NCI-H2171 treated with DMSO at 0.1 percent for 48 hours (cell line): ENCODE measurements at regions not wholly inside any gene's neighbourhood (a gene's known extent, or its start where the extent isn't known, plus 50 kb on each side); places are given as distances from the start of the nearest gene placed in this dataset.
A peak's percentile ranks its signal among the peaks of the same experiment; 100 is the strongest.
"Not testable (repeated sequence)": the region's sequence is repeated elsewhere in the genome, so short reads cannot be mapped to it uniquely, and the experiment has no call there.

ENCODE experiments used
- DNase-seq: peaks from one replicate; lab custom pipeline; 2025; lab: John Stamatoyannopoulos, UW

DNA sequence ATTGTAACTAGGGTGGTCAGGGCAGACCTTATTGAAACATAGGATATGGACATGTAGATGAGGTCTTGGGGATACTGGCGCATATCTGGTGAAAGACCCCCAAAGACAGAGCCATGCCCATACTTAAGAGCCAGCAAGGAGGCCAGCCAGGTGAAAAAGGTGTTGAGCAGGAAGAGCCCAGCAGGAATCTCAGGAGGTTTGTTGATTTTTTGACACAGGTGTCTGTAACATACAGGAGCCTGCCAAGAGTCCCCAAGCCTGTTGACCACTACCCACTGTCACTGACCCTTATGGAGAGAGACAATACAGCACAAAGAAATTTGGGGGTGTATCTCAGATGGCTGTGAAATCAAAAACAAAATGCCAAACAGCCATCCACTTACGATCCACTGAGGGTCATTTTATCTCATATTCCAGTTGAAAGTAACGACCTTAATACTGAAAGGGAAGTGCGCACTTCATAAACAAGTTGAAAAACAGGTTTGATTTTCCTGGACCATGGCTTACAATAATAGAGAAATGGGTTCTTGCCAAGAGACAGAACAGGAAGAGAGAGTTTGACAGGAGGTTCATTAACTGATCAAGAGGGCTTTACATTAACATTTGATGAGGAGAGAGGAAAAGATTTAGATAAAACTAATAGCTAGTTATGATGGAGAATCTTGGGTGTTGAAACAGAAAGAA lies 163.6 kb downstream of the GLUL start:
- no peak for DNase-seq

DNA sequence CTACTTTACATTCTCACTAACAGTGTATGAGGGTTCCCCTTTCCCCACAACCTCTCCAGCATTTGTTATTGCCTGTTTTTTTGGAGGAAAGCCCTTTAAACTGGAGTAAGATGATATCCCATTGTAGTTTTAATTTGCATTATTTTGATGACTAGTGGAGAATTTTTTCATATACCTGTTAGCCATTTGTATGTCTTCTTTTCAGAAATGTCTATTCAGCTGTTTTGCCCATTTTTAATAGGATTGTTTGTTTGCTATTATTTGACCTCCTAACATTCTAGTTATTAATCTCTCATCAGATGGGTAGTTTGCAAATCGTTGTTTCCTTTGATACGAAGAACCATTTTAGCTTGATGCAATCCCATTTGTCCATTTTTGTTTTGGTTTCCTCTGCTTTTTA lies 165.0 kb downstream of the GLUL start:
- DNase-seq, result no peak

GRCh38 chr1:182225755-182226154 lies 164.2 kb upstream of the ZNF648 start:
- not testable (repeated sequence) for DNase-seq

DNA sequence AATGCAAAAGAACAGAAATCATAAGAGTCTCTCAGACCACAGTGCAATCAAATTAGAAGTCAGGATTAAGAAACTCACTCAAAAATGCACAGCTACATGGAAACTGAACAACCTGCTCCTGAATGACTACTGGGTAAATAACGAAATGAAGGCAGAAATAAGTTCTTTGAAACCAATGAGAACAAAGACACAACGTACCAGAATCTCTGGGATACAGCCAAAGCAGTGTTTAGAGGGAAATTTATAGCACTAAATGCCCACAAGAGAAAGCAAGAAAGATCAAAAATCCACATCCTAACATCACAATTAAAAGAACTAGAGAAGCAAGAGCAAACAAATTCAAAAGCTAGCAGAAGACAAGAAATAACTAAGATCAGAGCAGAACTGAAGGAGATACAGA lies 160.5 kb upstream of the ZNF648 start:
- not testable (repeated sequence) for DNase-seq

- not testable (repeated sequence) for DNase-seq
Observed at GRCh38 chr1:182221367-182221766, 159.9 kb upstream of the ZNF648 start.

DNA sequence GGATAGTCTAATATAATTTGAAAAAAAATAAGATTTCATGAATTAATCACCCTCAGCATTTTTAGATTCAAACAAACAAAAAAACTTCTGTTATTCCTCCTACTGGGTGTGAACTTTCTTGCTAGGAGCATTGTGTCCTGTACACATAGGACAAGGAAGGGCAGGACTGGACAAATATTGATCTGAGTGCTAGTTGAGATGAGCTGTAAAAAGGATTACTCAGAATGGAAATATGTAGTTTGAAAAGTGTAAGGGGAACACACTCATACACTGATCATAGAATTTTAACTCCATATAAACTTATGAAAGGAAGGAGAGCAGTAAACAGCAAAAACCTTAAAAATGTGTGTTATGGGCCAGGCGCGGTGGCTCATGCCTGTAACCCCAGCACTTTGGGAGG lies 156.5 kb upstream of the ZNF648 start:
- DNase-seq, result no peak

GRCh38 chr1:182217071-182217470 lies 155.6 kb upstream of the ZNF648 start:
- DNase-seq, result no peak

GRCh38 chr1:182215764-182216163 lies 154.3 kb upstream of the ZNF648 start:
- no peak for DNase-seq

DNA sequence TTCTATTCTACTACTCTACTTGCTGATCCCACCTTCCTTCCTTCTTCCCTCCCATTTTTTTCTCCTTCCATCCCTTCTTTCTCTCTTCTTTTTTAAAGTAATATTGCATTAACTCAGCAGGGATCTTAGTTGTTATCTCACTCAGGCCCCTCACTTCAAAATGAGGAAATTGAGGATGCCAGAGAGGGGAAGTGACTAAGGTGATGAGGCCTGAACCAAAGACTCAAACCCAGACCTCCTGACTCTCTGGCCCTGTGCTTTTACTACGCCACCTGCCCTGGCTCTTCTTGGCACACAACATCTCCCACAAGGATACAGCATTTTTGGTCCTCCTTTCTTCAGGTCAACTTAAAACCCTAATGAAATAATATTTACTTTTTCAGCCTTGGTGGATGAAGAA lies 151.7 kb upstream of the ZNF648 start:
- DNase-seq, result no peak

- no peak for DNase-seq
Observed at GRCh38 chr1:182211386-182211785, 149.9 kb upstream of the ZNF648 start.

- no peak for DNase-seq
Observed at GRCh38 chr1:182210417-182210816, 148.9 kb upstream of the ZNF648 start.

DNA sequence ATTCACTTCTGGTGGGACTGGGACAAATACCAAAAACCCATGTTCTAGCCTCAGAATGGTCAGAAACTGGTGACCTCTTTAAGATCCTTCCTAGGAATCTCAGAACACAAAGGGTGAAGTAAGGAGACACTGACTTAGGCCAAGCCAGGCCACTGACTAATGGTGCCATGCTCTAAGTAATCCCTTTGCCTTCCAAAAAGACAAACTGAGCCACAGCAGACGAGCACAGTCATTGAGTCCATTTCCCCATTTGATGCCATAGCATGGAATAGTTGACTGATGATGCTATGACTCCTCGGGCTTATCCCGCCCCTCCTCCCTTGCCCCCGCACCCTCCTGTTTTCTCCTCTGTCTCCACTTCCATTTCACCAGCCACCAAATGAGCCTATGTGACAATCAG lies 145.8 kb upstream of the ZNF648 start:
- DNase-seq, result no peak

DNA sequence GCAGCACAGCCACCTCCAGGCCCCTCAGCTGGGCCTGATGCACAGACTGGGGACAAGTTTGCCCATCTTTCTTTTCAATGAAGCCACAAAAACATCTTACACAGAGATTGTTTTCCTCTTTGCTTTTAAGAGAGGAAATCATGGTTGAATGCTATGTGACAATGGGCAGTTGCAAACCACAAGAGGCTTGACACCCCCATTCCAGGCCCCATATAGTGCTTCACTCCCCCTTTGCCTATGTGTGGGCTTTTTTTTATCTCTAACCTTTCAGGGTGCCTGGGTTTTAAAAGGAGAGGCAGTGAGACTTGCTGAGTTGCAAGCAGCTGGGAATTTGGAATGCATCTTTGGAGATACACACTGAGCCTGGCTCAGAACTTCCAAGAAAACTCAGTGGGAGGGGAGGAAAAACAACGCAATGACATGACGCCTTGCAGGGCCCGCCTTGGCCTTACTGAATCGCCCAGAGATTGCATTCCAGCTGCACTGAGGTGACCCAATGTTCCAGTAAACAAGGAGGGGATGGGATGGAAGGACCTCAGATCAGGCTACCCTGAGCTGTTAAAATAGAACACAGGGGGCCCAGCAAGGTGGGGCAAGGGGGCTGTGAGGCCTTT lies 145.2 kb upstream of the ZNF648 start:
- no peak for DNase-seq

DNA sequence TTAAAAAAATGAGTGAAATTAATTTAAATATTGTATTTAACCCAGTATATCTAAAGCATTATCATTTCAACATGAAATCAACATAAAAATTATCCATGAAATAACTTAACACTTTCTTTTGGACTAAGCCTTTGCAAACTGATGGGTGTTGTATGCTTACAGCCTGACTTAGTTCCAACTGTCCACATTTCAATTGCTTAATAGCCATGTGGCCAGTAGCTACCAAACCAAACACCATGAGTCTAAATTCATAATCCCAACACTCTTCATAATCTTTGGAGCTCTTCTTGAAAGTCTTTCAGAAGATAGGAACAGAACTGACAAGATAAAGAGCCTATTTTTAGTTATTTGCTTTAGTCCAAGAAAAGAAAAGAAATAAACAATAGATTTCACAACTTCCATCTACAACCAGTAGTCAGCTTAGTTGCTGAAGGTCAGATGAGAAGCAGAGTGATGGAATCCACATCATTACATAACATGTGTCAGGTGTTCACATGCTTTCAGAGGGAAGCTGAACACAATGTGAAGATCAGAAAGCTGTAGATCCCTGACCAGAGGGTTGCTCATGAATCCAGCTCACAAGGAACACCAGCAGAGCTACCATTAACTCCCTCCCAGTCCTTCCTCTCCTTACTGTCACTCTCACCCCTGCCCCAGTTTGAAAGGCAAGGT lies 144.0 kb upstream of the ZNF648 start:
- DNase-seq, result no peak

DNA sequence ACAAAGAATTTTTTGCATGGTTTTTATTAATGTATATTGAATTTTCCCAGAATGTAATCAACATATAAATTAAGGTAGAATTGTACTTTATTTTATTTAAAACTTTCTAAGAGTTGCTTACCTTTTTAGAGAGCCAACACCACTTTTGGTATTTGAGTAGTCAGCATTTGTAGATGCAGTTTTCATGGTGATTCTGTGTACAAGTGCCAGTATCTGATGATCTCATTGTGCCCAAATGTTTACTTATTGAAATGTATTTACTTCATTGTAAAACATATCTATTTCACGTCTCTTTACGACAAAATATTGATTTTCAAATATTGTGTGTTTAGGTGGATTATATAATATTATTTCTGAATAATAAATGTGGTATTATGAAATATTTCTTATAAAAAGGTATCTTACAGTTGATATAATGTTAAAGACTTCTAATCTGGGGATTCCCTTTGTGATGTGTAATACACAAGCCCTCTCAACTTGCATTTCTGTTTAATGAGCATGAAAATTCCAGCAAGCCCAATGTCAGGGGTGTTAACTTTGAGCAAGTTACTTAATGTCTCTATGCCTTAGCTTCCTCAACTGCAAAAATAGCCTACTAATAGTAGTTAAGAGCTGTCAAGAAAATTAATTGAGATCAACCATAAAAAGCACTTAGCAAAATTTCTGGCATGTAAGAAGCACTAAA lies 141.8 kb upstream of the ZNF648 start:
- DNase-seq, result no peak

GRCh38 chr1:182201490-182201889 lies 140.0 kb upstream of the ZNF648 start:
- not testable (repeated sequence) for DNase-seq

DNA sequence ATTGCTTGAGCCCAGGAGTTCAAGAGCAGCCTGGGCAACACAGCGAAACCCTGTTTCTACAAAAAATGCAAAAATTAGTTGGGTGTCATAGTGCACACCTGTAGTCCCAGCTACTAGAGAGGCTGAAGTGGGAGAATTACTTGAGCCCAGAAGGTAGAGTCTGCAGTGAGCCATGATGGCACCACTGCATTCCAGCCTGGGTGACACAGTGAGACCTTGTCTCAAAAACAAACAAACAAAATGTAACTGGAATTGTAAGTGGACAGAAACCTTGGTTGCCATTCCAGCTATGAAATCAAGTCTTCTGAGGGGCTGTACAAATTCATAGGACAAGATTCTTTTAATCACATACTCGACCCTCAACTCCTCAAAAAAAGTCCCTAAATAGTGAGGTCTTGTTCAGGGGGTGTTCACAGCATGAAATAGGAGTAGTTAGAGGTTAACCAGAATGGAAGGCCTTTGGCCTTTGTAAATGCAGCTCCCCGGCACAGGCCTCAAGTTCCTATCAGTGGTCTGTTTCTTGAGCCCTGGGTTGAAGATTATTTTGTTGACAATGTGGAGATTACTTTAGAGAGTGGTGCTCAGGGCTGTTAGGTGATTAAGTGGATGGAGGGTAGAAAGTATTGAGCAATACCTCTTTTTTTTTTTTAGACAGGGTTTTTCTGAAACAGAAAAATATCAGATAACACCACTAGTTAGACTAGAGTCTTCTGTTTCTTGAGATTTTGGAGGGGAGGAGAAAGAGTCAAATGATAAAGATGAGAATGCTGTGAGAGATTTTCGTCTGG lies 138.7 kb upstream of the ZNF648 start:
- no peak for DNase-seq

DNA sequence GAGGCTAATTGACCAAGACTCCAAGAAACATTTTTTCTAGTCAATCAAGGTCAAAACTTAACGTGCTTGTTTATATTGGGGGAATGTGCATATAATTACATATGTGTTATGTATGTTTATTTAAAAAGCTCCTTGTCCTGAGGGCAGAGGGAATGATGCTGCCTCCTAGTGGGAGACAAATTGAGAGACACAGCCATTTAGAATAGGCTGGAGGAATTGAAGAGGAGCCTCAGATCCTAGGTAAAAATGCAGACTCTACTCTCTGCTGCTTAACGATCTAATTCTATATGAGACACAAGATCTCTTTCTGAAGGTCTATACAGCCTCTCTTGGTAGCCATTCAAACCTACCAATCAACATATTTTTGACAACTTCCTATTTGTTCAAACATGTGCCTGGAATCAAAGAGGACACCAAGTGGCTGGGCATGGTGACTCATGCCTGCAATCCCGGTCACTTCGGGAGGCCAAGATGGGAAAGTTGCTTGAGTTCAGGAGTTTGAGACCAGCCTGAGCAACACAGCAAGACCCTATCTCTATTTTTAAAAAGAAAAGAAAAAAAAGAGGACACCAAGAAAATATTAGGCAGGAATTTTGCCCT lies 136.6 kb upstream of the ZNF648 start:
- DNase-seq, result no peak

DNA sequence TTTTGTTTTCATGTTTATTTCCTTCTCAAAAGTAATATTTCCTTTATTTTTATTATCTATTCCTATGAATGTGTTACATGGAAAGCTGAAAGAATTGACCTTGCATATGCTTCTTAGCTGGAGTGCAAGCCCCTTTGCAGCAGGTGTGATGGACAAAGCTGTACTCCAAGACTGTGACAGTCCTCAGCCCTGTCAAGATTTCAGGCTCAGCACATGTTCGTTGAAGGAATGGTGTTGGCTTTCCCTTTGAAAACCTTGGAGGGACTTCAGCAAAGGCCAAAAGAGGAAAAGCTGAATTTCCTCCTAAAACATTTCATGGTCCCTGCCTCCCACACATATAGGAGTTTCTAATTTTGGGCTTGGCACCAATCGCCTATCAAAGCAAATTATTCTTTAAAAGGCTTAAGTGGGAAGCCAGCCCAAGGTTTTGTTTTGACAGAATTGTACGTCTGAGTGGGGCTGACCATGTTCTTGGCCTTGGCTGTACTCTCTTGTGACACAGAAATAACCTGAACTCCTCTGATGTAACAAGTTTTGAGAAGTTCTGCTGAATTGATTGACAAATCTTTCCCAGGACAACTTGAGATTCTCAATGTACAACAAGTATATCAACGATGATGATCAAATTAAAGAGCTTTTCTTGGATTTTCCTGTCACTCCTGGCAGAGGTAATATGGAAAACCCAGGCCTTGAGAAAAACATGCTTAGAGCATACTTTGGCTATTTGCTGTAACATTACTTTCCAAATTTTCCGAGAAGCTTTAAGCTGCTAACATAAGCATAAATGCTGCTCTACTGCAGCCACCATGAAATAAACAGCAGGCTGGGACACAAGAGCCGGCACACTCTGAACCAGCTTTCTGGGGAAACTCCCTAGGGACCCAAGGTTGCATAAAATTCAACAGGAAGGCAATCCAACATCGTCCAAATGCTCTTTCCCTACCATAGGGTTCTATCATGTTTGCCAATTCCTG lies 135.7 kb upstream of the ZNF648 start:
- peak; percentile 38 for DNase-seq

DNA sequence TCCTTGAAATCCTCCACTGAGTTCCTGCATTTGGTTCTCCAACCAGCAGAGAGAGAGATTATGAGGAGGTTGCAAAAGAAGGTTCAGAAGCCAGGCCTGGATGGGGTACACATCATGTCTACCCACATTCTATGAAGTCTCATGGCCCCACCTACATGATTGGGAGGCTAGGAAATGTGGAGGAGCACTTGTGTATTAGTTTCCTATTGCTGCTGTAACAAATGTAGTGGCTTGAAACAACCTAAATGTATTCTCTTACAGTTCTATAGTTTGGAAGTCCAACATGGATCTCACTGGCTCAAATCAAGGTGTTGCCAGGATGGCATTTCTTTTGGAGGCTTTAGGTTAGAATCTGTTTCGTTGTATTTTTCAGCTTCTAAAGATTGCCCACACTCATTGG lies 134.2 kb upstream of the ZNF648 start:
- no peak for DNase-seq
